ENCODE measurements at regions not wholly inside any gene's neighbourhood (a gene's known extent, or its start where the extent isn't known, plus 50 kb on each side); places are given as distances from the start of the nearest gene placed in this dataset.

GRCh38 chr7:156487811-156488533, 152.6 kb upstream of the RNF32 start:
- ATAC-seq (ENCODE audit: low read depth) (no peak), DNase-seq (ENCODE audit: low spot score) (no peak)
- Histone ChIP-seq H3K9me3 (ENCODE audit: severe bottlenecking) (no peaks in the 10 kb centered on the region), H3K4me3 (ENCODE audit: severe bottlenecking) (no peak overlapping the region), H3K27ac (ENCODE audit: poor library complexity, severe bottlenecking) (no peak overlapping the region), H3K27me3 (ENCODE audit: insufficient read depth, poor library complexity, severe bottlenecking) (no peaks in the 10 kb centered on the region), H3K4me1 (ENCODE audit: insufficient read depth, poor library complexity, severe bottlenecking) (no peaks in the 10 kb centered on the region), H3K36me3 (ENCODE audit: low read depth) (no peaks in the 10 kb centered on the region)
- no peak for TF ChIP-seq CTCF (IDR thresholded peaks at IDR 0.05; ENCODE audit: poor library complexity, severe bottlenecking)

- H3K4me1 ChIP-seq (ENCODE audit: insufficient read depth, poor library complexity, severe bottlenecking): no peaks in the 10 kb centered on the region
- TF ChIP-seq CTCF (IDR thresholded peaks at IDR 0.05; ENCODE audit: poor library complexity, severe bottlenecking): no peak
- no peaks in the 10 kb centered on the region for H3K27me3 ChIP-seq (ENCODE audit: insufficient read depth, poor library complexity, severe bottlenecking)
- ATAC-seq (ENCODE audit: low read depth): no peak
- H3K36me3 ChIP-seq (ENCODE audit: low read depth): no peaks in the 10 kb centered on the region
- DNase-seq (ENCODE audit: low spot score): no peak
- H3K4me3 ChIP-seq (ENCODE audit: severe bottlenecking): no peak overlapping the region
- H3K27ac ChIP-seq (ENCODE audit: poor library complexity, severe bottlenecking): no peak overlapping the region
- no peaks in the 10 kb centered on the region for H3K9me3 ChIP-seq (ENCODE audit: severe bottlenecking)
Observed at GRCh38 chr7:156480671-156481070, 159.9 kb upstream of the RNF32 start.

- H3K9me3 ChIP-seq (ENCODE audit: severe bottlenecking): no peaks in the 10 kb centered on the region
- no peak overlapping the region for H3K27ac ChIP-seq (ENCODE audit: poor library complexity, severe bottlenecking)
- no peaks in the 10 kb centered on the region for H3K36me3 ChIP-seq (ENCODE audit: low read depth)
- ATAC-seq (ENCODE audit: low read depth): no peak
- no peak overlapping the region for H3K4me3 ChIP-seq (ENCODE audit: severe bottlenecking)
- no peak for TF ChIP-seq CTCF (IDR thresholded peaks at IDR 0.05; ENCODE audit: poor library complexity, severe bottlenecking)
- H3K4me1 ChIP-seq (ENCODE audit: insufficient read depth, poor library complexity, severe bottlenecking): no peaks in the 10 kb centered on the region
- DNase-seq (ENCODE audit: low spot score): no peak
- H3K27me3 ChIP-seq (ENCODE audit: insufficient read depth, poor library complexity, severe bottlenecking): no peaks in the 10 kb centered on the region
Observed at GRCh38 chr7:156479596-156479995, 161.0 kb upstream of the RNF32 start.

GRCh38 chr7:156478486-156478885, 162.1 kb upstream of the RNF32 start:
- no peak for ATAC-seq (ENCODE audit: low read depth)
- no peaks in the 10 kb centered on the region for H3K9me3 ChIP-seq (ENCODE audit: severe bottlenecking)
- no peaks in the 10 kb centered on the region for H3K36me3 ChIP-seq (ENCODE audit: low read depth)
- no peak overlapping the region for H3K27ac ChIP-seq (ENCODE audit: poor library complexity, severe bottlenecking)
- H3K27me3 ChIP-seq (ENCODE audit: insufficient read depth, poor library complexity, severe bottlenecking): no peaks in the 10 kb centered on the region
- no peak for DNase-seq (ENCODE audit: low spot score)
- no peak overlapping the region for H3K4me3 ChIP-seq (ENCODE audit: severe bottlenecking)
- no peak for TF ChIP-seq CTCF (IDR thresholded peaks at IDR 0.05; ENCODE audit: poor library complexity, severe bottlenecking)
- H3K4me1 ChIP-seq (ENCODE audit: insufficient read depth, poor library complexity, severe bottlenecking): no peaks in the 10 kb centered on the region

GRCh38 chr7:156475666-156476065, 164.9 kb upstream of the RNF32 start:
- no peaks in the 10 kb centered on the region for H3K36me3 ChIP-seq (ENCODE audit: low read depth)
- ATAC-seq (ENCODE audit: low read depth) (peak; percentile 52; the same call in 1 of the 3 replicates), DNase-seq (ENCODE audit: low spot score) (no peak)
- H3K27me3 ChIP-seq (ENCODE audit: insufficient read depth, poor library complexity, severe bottlenecking): no peaks in the 10 kb centered on the region
- H3K9me3 ChIP-seq (ENCODE audit: severe bottlenecking): no peaks in the 10 kb centered on the region
- no peaks in the 10 kb centered on the region for H3K4me1 ChIP-seq (ENCODE audit: insufficient read depth, poor library complexity, severe bottlenecking)
- no peak overlapping the region for H3K4me3 ChIP-seq (ENCODE audit: severe bottlenecking)
- TF ChIP-seq CTCF (IDR thresholded peaks at IDR 0.05; ENCODE audit: poor library complexity, severe bottlenecking): no peak
- no peak overlapping the region for H3K27ac ChIP-seq (ENCODE audit: poor library complexity, severe bottlenecking)

All from RWPE2 (cell line).